NCI-H446 treated with DMSO at 0.1 percent for 48 hours (cell line): ENCODE measurements at regions not wholly inside any gene's neighbourhood (a gene's known extent, or its start where the extent isn't known, plus 50 kb on each side); places are given as distances from the start of the nearest gene placed in this dataset.

Experiments
- DNase-seq: peaks from one replicate; lab custom pipeline; 2025; lab: John Stamatoyannopoulos, UW

DNA sequence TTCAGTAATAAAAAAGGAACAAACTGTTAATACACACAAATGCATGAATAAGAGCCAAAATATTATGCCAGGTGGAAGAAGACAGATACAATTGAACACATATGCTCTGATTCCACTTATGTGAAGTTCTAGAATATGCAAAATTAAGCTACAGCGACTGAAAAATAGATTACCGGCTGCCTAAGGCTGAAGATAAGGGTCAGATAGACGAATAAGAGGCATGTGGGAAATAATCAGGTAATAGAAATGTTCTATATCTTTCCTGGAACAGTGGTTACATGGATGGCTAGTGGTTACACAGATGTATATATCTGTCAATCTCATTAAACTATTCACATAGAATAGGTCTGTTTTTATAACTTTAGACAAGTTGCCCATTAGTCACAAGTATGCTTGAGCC is 51.9 kb upstream of the REG3G start:
- DNase-seq = no peak
